ENCODE measurements at regions not wholly inside any gene's neighbourhood (a gene's known extent, or its start where the extent isn't known, plus 50 kb on each side); places are given as distances from the start of the nearest gene placed in this dataset.

- no peak for DNase-seq
Observed at GRCh38 chr6:149212892-149213801, 104.4 kb upstream of the TAB2 start.

- no peak for DNase-seq
Observed at GRCh38 chr6:149213829-149214228, 103.7 kb upstream of the TAB2 start.

GRCh38 chr6:149216459-149216858 lies 101.1 kb upstream of the TAB2 start:
- no peak for DNase-seq

- DNase-seq: no peak
Observed at GRCh38 chr6:149217466-149217888, 100.0 kb upstream of the TAB2 start.

- DNase-seq: no peak
Observed at GRCh38 chr6:149218471-149218870, 99.0 kb upstream of the TAB2 start.

GRCh38 chr6:149218915-149219314 lies 98.6 kb upstream of the TAB2 start:
- DNase-seq: no peak

- DNase-seq: no peak
Observed at GRCh38 chr6:149220882-149221773, 96.4 kb upstream of the TAB2 start.

GRCh38 chr6:149221774-149222070 lies 95.8 kb upstream of the TAB2 start:
- no peak for DNase-seq

- DNase-seq: no peak
Observed at GRCh38 chr6:149223120-149223903, 94.2 kb upstream of the TAB2 start.

GRCh38 chr6:149223904-149224351 lies 93.6 kb upstream of the TAB2 start:
- no peak for DNase-seq

GRCh38 chr6:149224399-149224798 lies 93.1 kb upstream of the TAB2 start:
- no peak for DNase-seq

- DNase-seq: no peak
Observed at GRCh38 chr6:149225370-149225769, 92.1 kb upstream of the TAB2 start.

GRCh38 chr6:149225946-149226345 lies 91.6 kb upstream of the TAB2 start:
- DNase-seq: no peak

- no peak for DNase-seq
Observed at GRCh38 chr6:149227796-149228195, 89.7 kb upstream of the TAB2 start.

GRCh38 chr6:149228311-149228955 lies 89.1 kb upstream of the TAB2 start:
- no peak for DNase-seq

GRCh38 chr6:149229096-149229495 lies 88.4 kb upstream of the TAB2 start:
- DNase-seq: no peak

GRCh38 chr6:149230712-149231460 lies 86.6 kb upstream of the TAB2 start:
- DNase-seq: peak in 1 of 56 donors; percentile 15

GRCh38 chr6:149231778-149232177 lies 85.7 kb upstream of the TAB2 start:
- DNase-seq: no peak

GRCh38 chr6:149233056-149233715 lies 84.3 kb upstream of the TAB2 start:
- no peak for DNase-seq

Measured in nucleus accumbens (tissue), 56 donors.